Fibroblast of gingiva (primary cell): ENCODE measurements at regions not wholly inside any gene's neighbourhood (a gene's known extent, or its start where the extent isn't known, plus 50 kb on each side); places are given as distances from the start of the nearest gene placed in this dataset.
A peak's percentile ranks its signal among the peaks of the same experiment; 100 is the strongest.

Source experiments
- DNase-seq: peaks from one replicate; pipeline ENCODE4 v3.0.0-alpha.2; 2011; ENCODE audit warnings: low read depth

- DNase-seq = no peak
These were observed 333.8 kb upstream of the TNP1 start for GRCh38 chr2:217193431-217194340.

- DNase-seq = no peak
These were observed 332.5 kb upstream of the TNP1 start for GRCh38 chr2:217192366-217192765.

- no peak for DNase-seq
These were observed 329.9 kb upstream of the TNP1 start for GRCh38 chr2:217189747-217190146.

GRCh38 chr2:217189131-217189530 is 329.3 kb upstream of the TNP1 start:
- no peak for DNase-seq

GRCh38 chr2:217186668-217187159 is 326.9 kb upstream of the TNP1 start:
- DNase-seq = no peak

GRCh38 chr2:217186152-217186551 is 326.3 kb upstream of the TNP1 start:
- DNase-seq = no peak

GRCh38 chr2:217185265-217185995 is 325.6 kb upstream of the TNP1 start:
- no peak for DNase-seq

- no peak for DNase-seq
These were observed 324.4 kb upstream of the TNP1 start for GRCh38 chr2:217184242-217184641.

GRCh38 chr2:217183471-217183870 is 323.6 kb upstream of the TNP1 start:
- no peak for DNase-seq

- DNase-seq = no peak
These were observed 323.1 kb upstream of the TNP1 start for GRCh38 chr2:217182926-217183325.

GRCh38 chr2:217181512-217181911 is 321.6 kb upstream of the TNP1 start:
- no peak for DNase-seq

- DNase-seq = no peak
These were observed 320.0 kb upstream of the TNP1 start for GRCh38 chr2:217179854-217180253.

- DNase-seq = no peak
These were observed 318.5 kb upstream of the TNP1 start for GRCh38 chr2:217178341-217178740.

GRCh38 chr2:217177720-217178119 is 317.9 kb upstream of the TNP1 start:
- peak; percentile 5 for DNase-seq

- no peak for DNase-seq
These were observed 312.0 kb upstream of the TNP1 start for GRCh38 chr2:217171874-217172273.

GRCh38 chr2:217168496-217168895 is 308.6 kb upstream of the TNP1 start:
- no peak for DNase-seq

- DNase-seq = no peak
These were observed 307.7 kb upstream of the TNP1 start for GRCh38 chr2:217167531-217167930.

GRCh38 chr2:217166241-217166850 is 306.5 kb upstream of the TNP1 start:
- peak; percentile 54 for DNase-seq

- DNase-seq = no peak
These were observed 305.7 kb upstream of the TNP1 start for GRCh38 chr2:217165547-217165946.

GRCh38 chr2:217163987-217164386 is 304.1 kb upstream of the TNP1 start:
- no peak for DNase-seq

GRCh38 chr2:217162533-217162932 is 302.7 kb upstream of the TNP1 start:
- DNase-seq = peak; percentile 65
